Dedifferentiated amniotic fluid mesenchymal stem cell (primary cell): ENCODE measurements at regions not wholly inside any gene's neighbourhood (a gene's known extent, or its start where the extent isn't known, plus 50 kb on each side); places are given as distances from the start of the nearest gene placed in this dataset.

ENCODE experiments used
- DNase-seq: peaks from one replicate; pipeline ENCODE4 v3.0.0-alpha.2; 2016; ENCODE audit errors: extremely low spot score

DNA sequence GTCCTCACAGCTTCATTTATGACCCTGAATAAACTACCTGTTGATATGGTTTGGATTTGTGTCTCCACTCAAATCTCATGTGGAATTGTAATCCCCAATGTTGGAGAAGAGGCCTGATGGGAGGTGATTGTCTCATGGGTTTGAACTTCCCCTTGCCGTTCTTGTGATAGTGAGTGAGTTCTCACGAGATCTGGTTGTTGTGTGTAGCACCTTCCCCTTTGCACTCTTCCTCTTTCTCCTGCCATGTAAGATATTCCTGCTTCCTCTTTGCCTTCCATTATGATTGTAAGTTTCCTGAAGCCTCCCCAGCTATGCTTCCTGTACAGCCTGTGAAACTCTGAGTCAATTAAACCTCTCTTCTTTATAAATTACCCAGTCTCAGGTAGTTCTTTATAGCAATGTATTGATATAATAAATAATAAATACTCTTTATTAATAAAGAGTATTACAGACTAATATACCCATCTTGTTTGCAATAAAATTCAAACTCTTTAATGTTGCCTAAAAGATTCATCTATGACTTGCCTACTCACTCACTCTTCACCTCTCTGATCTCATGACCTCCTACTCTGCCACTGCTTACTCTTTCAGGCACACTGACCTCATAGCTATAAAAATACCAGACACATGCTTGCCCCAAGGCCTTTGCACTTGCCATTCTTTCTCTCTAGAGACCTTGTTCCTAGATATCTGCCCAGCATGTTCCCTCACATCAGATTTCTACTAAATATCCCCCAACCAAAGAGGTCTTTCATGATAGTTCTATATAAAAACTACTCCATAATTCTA is 256.4 kb upstream of the MARCKS start:
- DNase-seq, result no peak

GRCh38 chr6:113607821-113608545 is 249.2 kb upstream of the MARCKS start:
- no peak for DNase-seq

GRCh38 chr6:113610377-113610988 is 246.7 kb upstream of the MARCKS start:
- no peak for DNase-seq

DNA sequence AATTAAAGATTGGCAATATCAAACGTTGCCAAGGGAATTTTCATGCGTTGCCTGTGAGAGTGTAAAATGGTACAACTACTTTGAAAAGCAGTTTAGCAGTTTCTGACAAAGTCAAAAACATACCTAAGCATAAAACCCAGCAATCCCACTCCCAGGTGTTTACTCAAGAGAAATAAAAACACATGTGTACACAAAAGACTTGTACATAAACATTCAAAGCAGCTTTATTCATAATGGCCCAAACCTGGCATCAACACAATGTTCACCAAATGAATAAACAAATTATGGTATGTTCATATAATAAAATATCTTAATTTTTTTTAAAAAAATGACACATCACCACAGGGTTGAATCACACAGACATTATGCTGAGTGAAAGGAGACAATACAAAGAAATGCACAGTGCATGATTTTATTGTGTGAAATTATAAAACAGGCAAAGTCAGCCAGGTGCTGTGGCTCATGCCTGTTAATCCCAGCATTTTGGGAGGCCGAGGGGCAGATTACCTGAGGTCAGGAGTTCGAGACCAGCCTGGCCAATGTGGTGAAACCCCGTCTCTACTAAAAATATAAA is 240.4 kb upstream of the MARCKS start:
- no peak for DNase-seq

GRCh38 chr6:113619077-113619476 is 238.1 kb upstream of the MARCKS start:
- no peak for DNase-seq

DNA sequence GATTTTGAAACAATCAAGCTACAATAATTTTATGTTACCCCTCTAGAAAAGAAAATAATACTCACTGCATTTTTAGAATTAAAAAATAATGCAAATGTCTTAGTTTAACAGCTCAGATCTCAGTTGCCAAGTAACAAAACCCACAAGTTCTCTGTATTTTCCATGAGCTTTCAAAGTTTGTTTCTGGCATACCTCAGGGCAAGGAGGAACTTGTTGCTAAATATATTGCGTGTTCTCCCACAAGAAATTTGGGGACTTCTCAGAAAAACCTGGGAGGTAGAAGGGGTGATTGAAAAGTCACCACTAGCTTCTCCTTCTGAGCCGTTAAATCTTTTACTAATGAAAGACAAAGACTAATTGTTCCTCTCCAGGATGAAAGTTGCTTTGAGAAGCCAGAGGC is 236.8 kb upstream of the MARCKS start:
- no peak for DNase-seq

DNA sequence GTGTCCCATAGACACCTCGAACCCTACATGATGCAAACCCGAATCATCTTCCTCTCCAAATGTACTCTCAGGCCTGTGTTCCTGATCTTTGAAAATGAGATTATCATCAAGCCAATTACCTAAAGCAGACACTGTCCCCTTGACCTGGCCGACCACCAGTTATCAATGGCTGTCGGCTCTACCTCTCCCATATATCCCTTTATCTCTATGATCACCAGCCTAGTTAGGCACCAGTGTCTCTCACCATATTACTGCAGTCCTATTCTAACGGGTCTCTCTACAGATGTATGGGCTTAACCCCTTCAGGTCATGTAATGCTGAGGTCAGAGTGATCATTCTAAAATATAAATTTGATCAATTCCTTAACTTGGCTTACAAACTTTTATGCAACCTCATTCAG is 234.9 kb upstream of the MARCKS start:
- no peak for DNase-seq

- DNase-seq, result no peak
Measured at GRCh38 chr6:113623129-113623528, 234.0 kb upstream of the MARCKS start.

- no peak for DNase-seq
Measured at GRCh38 chr6:113625850-113626249, 231.3 kb upstream of the MARCKS start.

DNA sequence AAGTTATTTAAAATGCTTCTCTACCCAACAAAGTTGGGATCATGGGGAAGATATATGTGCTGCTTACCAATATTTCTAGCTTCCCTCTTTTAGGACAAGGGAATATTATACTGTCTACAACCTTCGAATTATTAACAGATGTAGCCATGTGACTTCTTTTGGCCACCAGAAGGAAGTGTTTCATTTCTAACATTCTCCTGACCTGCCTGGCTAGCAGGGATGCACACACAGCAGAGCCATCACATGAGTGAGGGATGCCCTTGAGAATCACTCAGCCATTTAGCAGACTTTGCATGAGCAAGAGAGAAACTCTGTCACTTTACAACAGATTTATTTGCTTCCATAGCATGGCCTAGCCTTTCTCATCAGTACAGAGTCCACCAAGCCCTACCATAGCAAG is 230.7 kb upstream of the MARCKS start:
- no peak for DNase-seq

GRCh38 chr6:113627480-113627879 is 229.7 kb upstream of the MARCKS start:
- DNase-seq, result no peak

DNA sequence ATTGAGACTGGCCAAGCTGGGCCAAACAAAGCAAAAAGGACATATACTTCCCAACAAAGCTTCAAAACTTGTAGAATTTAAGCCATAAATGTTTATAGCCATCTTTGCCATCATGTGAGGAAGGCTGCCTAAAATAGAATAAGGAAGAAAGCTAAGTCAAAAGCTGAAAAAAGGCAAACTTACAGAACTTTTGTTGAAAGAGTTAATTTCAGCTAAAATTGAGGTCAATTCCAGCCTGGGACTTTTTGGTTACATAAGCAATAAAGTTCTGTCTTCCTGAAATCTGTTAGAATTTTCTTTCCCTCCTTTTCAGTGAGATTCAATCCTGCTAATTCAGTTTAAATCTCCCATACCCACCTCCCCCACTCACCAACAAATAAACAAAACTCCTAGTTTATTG is 227.9 kb upstream of the MARCKS start:
- DNase-seq, result no peak

GRCh38 chr6:113629975-113630737 is 227.0 kb upstream of the MARCKS start:
- peak; percentile 85 for DNase-seq

GRCh38 chr6:113630738-113631535 is 226.2 kb upstream of the MARCKS start:
- peak; percentile 55 for DNase-seq

DNA sequence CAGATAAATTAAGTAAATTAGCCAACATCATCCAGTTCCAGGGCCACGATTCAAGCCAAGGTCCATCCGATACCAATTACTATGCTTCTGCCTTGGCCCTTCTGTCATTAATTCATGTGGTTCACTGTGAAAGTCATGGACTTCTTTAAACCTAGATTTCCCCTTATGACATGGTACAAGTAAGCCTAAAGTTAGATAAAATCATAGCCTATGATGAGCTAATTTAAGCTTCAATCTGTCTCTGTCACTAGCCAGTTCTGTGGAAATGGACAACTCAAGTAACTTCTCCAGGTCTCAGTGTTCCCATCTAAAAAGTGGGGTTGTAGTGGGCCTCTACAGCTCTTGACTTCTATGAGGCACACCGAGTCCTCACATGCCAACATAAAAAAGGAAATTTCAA is 225.5 kb upstream of the MARCKS start:
- DNase-seq, result no peak

- peak; percentile 82 for DNase-seq
Measured at GRCh38 chr6:113632220-113632864, 224.8 kb upstream of the MARCKS start.

DNA sequence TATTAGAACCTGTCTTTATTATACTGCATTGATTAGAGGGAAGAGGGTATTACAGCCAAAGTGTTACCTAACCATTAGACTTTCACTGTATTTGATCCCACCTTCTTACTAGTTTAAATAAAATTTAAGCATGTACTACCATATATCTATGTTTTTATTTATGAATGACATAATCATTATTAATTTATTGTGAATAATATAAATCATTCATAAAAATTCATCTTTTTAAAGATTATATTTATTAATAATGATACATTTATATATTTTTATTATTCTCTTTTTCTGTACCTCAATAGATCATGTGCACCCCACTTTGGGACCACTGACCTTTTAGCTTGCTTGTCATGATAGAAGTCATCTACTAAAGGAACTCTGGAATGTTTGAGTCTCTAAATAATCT is 223.5 kb upstream of the MARCKS start:
- no peak for DNase-seq

DNA sequence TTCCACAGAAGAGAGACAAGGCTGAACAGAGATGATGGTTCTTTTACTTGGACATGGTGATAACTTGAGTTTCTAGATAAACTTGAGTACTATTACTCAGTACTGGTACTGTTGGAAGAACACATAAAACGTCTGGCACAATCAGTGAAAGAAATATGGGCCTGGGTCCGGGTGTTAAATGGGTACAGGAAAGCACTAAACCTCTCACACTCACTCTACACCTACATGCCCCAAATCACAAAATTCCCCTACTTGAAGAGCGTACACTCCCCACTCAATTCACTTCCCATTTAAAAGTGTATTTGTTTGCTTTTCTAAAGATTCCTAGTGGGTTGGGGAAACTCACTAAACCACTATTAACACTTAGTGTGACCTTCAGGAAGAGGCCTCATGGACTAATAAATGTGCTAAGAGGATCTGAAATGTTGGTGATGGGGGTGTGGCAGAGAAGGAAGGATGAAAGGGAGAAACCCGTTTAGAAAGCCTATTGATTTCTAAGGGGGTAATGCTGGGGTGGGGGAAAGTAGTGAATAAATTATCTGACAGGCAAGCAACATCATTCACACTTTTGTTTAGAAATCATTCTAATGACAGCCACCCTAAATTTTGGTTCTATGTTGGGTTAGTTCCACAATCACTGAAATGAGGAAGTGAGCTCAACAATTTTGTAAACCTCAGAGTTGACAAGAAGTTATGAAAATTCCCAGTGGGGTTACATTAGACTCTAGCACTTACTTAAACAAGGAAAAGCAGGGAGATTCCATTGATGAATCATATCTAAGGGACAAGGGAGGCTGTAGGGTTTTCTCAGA is 222.6 kb upstream of the MARCKS start:
- DNase-seq, result peak; percentile 27

DNA sequence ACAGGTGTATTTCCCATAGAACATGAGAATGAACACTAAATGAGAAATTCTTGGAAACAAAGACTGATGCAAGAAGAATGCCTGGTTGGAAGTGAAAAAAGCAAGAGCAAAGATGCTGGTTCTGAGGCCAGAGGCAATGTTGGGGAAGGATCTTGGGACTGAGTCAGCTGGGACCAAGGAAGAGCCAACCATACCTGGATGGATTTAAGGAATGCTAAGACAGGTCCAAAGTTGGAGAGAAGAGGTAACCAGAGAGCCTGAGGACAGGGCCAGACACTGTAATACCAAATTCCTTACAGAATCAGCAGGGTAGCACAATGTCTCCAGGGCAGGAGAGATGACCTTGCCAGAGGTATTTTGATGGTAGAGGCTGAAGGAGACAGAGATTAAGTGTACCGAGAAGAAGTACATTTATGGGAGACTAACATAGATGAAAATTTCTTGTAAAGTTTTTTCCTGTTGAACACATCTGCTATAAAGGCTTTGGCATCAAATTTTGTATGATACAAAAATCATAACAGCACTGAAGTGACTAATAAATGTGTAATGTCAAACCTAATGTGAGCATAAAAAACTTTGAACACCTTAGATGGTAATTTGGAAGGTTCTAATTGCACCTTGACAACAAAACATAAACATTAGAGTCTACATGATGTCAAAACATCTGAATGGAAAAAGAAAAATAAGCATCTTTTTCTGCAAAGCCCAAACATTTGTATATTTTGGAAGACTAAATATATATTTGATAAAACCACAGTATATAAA is 221.7 kb upstream of the MARCKS start:
- no peak for DNase-seq
